ENCODE measurements at regions not wholly inside any gene's neighbourhood (a gene's known extent, or its start where the extent isn't known, plus 50 kb on each side); places are given as distances from the start of the nearest gene placed in this dataset.

- Histone ChIP-seq H3K9me3 (ENCODE audit: control insufficient read depth, low read length) (no peaks in the 10 kb centered on the region), H3K9ac (ENCODE audit: extremely low read depth, low read length, poor library complexity, severe bottlenecking) (no peak overlapping the region), H3K27ac (ENCODE audit: low read depth, low read length) (no peak overlapping the region), H3K27me3 (ENCODE audit: control insufficient read depth, insufficient read depth, low read length, poor library complexity, severe bottlenecking) (peaks cover 31% of the 10 kb centered on the region), H3K4me1 (ENCODE audit: control insufficient read depth, insufficient read depth, low read length) (peaks cover 5% of the 10 kb centered on the region), H3K36me3 (ENCODE audit: control insufficient read depth, insufficient read depth, low read length) (no peaks in the 10 kb centered on the region), H3K4me3 (ENCODE audit: low read length) (no peak overlapping the region)
- WGBS, 2 experiments (ENCODE audit: insufficient coverage in 1 of 2, insufficient read length in 1 of 2): 88 to 90% methylated on average over 2 to 3 of the region's 3 CpGs
- no peaks in the 10 kb centered on the region for H3K36me3 Mint-ChIP-seq (ENCODE audit: low read depth)
- TF ChIP-seq, protein P1, sequence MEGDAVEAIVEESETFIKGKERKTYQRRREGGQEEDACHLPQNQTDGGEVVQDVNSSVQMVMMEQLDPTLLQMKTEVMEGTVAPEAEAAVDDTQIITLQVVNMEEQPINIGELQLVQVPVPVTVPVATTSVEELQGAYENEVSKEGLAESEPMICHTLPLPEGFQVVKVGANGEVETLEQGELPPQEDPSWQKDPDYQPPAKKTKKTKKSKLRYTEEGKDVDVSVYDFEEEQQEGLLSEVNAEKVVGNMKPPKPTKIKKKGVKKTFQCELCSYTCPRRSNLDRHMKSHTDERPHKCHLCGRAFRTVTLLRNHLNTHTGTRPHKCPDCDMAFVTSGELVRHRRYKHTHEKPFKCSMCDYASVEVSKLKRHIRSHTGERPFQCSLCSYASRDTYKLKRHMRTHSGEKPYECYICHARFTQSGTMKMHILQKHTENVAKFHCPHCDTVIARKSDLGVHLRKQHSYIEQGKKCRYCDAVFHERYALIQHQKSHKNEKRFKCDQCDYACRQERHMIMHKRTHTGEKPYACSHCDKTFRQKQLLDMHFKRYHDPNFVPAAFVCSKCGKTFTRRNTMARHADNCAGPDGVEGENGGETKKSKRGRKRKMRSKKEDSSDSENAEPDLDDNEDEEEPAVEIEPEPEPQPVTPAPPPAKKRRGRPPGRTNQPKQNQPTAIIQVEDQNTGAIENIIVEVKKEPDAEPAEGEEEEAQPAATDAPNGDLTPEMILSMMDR (conservative IDR thresholded peaks at IDR 0.05): no peak
- H3K27ac Mint-ChIP-seq: no peak overlapping the region
- H3K4me1 Mint-ChIP-seq: peaks cover 9% of the 10 kb centered on the region
- peaks cover 29% of the 10 kb centered on the region for H3K27me3 Mint-ChIP-seq (ENCODE audit: insufficient read depth)
- DNase-seq: peak; percentile 39
- no peak overlapping the region for H3K4me3 Mint-ChIP-seq
- no peaks in the 10 kb centered on the region for H3K9me3 Mint-ChIP-seq
These were observed 79.5 kb upstream of the CSF3R start for GRCh38 chr1:36562181-36562685.

DNA sequence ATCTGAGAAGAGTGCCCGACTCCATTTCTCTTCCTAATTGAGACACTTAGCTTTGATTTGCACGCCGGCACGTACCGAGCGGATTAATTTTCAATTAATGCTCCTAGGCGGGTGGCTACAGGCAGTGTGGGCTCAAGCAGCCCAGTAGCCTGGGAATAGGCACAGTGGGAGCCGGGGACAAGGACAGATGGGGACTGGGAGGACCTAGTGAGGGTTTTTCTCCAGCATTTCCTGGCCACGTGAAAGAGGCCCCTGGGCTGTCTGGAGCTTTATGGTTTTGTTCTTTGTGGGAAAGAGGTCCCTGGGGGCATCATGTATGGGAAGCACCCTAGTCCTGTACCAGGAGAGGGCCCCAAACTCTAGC, 78.6 kb upstream of the CSF3R start:
- Mint-ChIP-seq H3K4me3 (no peak overlapping the region), H3K27me3 (ENCODE audit: insufficient read depth) (peaks cover 30% of the 10 kb centered on the region), H3K9me3 (no peaks in the 10 kb centered on the region), H3K4me1 (peaks cover 6% of the 10 kb centered on the region), H3K27ac (no peak overlapping the region), H3K36me3 (ENCODE audit: low read depth) (no peaks in the 10 kb centered on the region)
- Histone ChIP-seq H3K27me3 (ENCODE audit: control insufficient read depth, insufficient read depth, low read length, poor library complexity, severe bottlenecking) (peaks cover 34% of the 10 kb centered on the region), H3K36me3 (ENCODE audit: control insufficient read depth, insufficient read depth, low read length) (no peaks in the 10 kb centered on the region), H3K9me3 (ENCODE audit: control insufficient read depth, low read length) (no peaks in the 10 kb centered on the region), H3K9ac (ENCODE audit: extremely low read depth, low read length, poor library complexity, severe bottlenecking) (no peak overlapping the region), H3K4me1 (ENCODE audit: control insufficient read depth, insufficient read depth, low read length) (peaks cover 5% of the 10 kb centered on the region), H3K4me3 (ENCODE audit: low read length) (no peak overlapping the region), H3K27ac (ENCODE audit: low read depth, low read length) (no peak overlapping the region)
- TF ChIP-seq, protein P1 (conservative IDR thresholded peaks at IDR 0.05): no peak
- DNase-seq: peak; percentile 30
- WGBS, 2 experiments (ENCODE audit: insufficient coverage in 1 of 2, insufficient read length in 1 of 2): 88 to 94% methylated on average over 8 to 9 of the region's 9 CpGs

GRCh38 chr1:36560621-36561360, 78.1 kb upstream of the CSF3R start:
- peaks cover 35% of the 10 kb centered on the region for H3K27me3 Mint-ChIP-seq (ENCODE audit: insufficient read depth)
- peaks cover 39% of the 10 kb centered on the region for H3K27me3 ChIP-seq (ENCODE audit: control insufficient read depth, insufficient read depth, low read length, poor library complexity, severe bottlenecking)
- peaks cover 5% of the 10 kb centered on the region for H3K4me1 ChIP-seq (ENCODE audit: control insufficient read depth, insufficient read depth, low read length)
- 90 to 96% methylated on average over 8 to 12 of the region's 12 CpGs for WGBS, 2 experiments (ENCODE audit: insufficient coverage in 1 of 2, insufficient read length in 1 of 2)
- H3K27ac ChIP-seq (ENCODE audit: low read depth, low read length): no peak overlapping the region
- peaks cover 6% of the 10 kb centered on the region for H3K4me1 Mint-ChIP-seq
- H3K9ac ChIP-seq (ENCODE audit: extremely low read depth, low read length, poor library complexity, severe bottlenecking): no peak overlapping the region
- peak; percentile 38 for DNase-seq
- no peak overlapping the region for H3K4me3 ChIP-seq (ENCODE audit: low read length)
- H3K9me3 Mint-ChIP-seq: no peaks in the 10 kb centered on the region
- no peaks in the 10 kb centered on the region for H3K36me3 Mint-ChIP-seq (ENCODE audit: low read depth)
- TF ChIP-seq, protein P1 (conservative IDR thresholded peaks at IDR 0.05): no peak
- H3K9me3 ChIP-seq (ENCODE audit: control insufficient read depth, low read length): no peaks in the 10 kb centered on the region
- no peak overlapping the region for H3K27ac Mint-ChIP-seq
- H3K36me3 ChIP-seq (ENCODE audit: control insufficient read depth, insufficient read depth, low read length): no peaks in the 10 kb centered on the region
- H3K4me3 Mint-ChIP-seq: no peak overlapping the region

Measured in endodermal cell (in vitro differentiated cells).